K562 (cell line): ENCODE measurements at regions not wholly inside any gene's neighbourhood (a gene's known extent, or its start where the extent isn't known, plus 50 kb on each side); places are given as distances from the start of the nearest gene placed in this dataset.

Experiments used
- LCOR ChIP-seq: sonication (generic); formaldehyde crosslinking; IDR thresholded peaks from 2 replicates; pipeline ENCODE4 v1.8.0; 2022; ENCODE audit warnings: mild to moderate bottlenecking, missing genetic modification reagents
- NCOR1 ChIP-seq: fragments of 450-650 bp; IDR thresholded peaks from 2 replicates; pipeline ENCODE4 v1.6.1; 2016; ENCODE audit warnings: mild to moderate bottlenecking, moderate library complexity
- PHF8 ChIP-seq: fragments of 200-600 bp; sonication (generic); IDR thresholded peaks from 2 replicates; pipeline ENCODE4 v1.6.1; 2012; ENCODE audit warnings: mixed run types, mild to moderate bottlenecking, inconsistent platforms, low read length, moderate library complexity, borderline replicate concordance
- POLR2AphosphoS5 ChIP-seq: IDR thresholded peaks from 2 replicates; pipeline ENCODE4 v1.6.1; 2011; ENCODE audit warnings: mild to moderate bottlenecking, low read depth, low read length, moderate library complexity; ENCODE audit not compliant: control insufficient read depth, insufficient read depth
- PRPF4 ChIP-seq: fragments of 200-400 bp; formaldehyde crosslinking; IDR thresholded peaks from one replicate; pipeline ENCODE4 v1.6.1; 2017; ENCODE audit warnings: low read length, low read depth, mild to moderate bottlenecking; ENCODE audit not compliant: insufficient read depth, poor library complexity, severe bottlenecking
- TARDBP ChIP-seq: fragments of 450-650 bp; IDR thresholded peaks from 2 replicates; pipeline ENCODE4 v1.6.1; 2016
- TF ChIP-seq, protein P1 (sequence below), 2 experiments: IDR thresholded peaks; 2 replicates each; pipeline ENCODE4 v1.6.1; 2012; ENCODE audit warnings: improper control_type of control experiment in 2 of 2, low read depth in 2 of 2, low read length in 2 of 2, borderline replicate concordance in 1 of 2
- TF ChIP-seq, protein P2 (sequence below): fragments of 250-450 bp; sonication (Bioruptor Pico); IDR thresholded peaks from 2 replicates; pipeline ENCODE4 v1.4.0; 2020; ENCODE audit warnings: borderline replicate concordance
- TF ChIP-seq, protein P3 (sequence below), 3 experiments: IDR thresholded peaks in 2 of 3; conservative IDR thresholded peaks in 1 of 3; 2 replicates each; pipeline ENCODE4 v1.5.1; 2011 to 2012; ENCODE audit warnings: low read length in 3 of 3, mild to moderate bottlenecking in 3 of 3, control low read depth in 2 of 3, improper control_type of control experiment in 1 of 3, inconsistent platforms in 1 of 3, low read depth in 1 of 3, mixed read lengths in 1 of 3, moderate library complexity in 1 of 3; ENCODE audit not compliant: insufficient read depth in 2 of 3

DNA sequence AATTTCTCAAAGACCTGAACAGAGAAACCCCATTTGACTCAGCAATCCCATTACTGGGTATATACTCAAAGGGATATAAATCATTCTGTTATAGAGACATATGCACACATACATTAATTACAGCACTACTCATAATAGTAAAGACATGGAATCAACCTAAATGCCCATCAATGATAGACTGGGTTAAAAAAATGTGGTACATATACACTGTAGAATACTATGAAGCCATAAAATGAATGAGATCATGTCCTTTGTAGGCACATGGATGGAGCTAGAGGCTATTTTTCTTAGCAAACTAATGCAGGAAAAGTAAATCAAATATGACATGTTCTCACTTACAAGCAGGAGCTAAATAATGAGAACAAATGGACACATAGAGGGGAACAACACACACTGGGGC, 303.8 kb downstream of the BTG1 start:
- TF ChIP-seq PRPF4 (no peak), NCOR1 (no peak), TARDBP (no peak), LCOR (CRISPR knock-in tag) (no peak), POLR2AphosphoS5 (no peak), PHF8 (no peak)
- TF ChIP-seq, protein P1, sequence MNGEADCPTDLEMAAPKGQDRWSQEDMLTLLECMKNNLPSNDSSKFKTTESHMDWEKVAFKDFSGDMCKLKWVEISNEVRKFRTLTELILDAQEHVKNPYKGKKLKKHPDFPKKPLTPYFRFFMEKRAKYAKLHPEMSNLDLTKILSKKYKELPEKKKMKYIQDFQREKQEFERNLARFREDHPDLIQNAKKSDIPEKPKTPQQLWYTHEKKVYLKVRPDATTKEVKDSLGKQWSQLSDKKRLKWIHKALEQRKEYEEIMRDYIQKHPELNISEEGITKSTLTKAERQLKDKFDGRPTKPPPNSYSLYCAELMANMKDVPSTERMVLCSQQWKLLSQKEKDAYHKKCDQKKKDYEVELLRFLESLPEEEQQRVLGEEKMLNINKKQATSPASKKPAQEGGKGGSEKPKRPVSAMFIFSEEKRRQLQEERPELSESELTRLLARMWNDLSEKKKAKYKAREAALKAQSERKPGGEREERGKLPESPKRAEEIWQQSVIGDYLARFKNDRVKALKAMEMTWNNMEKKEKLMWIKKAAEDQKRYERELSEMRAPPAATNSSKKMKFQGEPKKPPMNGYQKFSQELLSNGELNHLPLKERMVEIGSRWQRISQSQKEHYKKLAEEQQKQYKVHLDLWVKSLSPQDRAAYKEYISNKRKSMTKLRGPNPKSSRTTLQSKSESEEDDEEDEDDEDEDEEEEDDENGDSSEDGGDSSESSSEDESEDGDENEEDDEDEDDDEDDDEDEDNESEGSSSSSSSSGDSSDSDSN (IDR thresholded peaks at IDR 0.05; ENCODE audit: borderline replicate concordance in 1 of 2, low read depth in 2 of 2, low read length in 2 of 2) = no peak
- TF ChIP-seq, protein P2, sequence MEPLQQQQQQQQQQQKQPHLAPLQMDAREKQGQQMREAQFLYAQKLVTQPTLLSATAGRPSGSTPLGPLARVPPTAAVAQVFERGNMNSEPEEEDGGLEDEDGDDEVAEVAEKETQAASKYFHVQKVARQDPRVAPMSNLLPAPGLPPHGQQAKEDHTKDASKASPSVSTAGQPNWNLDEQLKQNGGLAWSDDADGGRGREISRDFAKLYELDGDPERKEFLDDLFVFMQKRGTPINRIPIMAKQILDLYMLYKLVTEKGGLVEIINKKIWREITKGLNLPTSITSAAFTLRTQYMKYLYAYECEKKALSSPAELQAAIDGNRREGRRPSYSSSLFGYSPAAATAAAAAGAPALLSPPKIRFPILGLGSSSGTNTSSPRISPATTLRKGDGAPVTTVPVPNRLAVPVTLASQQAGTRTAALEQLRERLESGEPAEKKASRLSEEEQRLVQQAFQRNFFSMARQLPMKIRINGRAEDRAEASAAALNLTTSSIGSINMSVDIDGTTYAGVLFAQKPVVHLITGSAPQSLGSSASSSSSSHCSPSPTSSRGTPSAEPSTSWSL (CRISPR knock-in tag) = no peak
- TF ChIP-seq, protein P3, sequence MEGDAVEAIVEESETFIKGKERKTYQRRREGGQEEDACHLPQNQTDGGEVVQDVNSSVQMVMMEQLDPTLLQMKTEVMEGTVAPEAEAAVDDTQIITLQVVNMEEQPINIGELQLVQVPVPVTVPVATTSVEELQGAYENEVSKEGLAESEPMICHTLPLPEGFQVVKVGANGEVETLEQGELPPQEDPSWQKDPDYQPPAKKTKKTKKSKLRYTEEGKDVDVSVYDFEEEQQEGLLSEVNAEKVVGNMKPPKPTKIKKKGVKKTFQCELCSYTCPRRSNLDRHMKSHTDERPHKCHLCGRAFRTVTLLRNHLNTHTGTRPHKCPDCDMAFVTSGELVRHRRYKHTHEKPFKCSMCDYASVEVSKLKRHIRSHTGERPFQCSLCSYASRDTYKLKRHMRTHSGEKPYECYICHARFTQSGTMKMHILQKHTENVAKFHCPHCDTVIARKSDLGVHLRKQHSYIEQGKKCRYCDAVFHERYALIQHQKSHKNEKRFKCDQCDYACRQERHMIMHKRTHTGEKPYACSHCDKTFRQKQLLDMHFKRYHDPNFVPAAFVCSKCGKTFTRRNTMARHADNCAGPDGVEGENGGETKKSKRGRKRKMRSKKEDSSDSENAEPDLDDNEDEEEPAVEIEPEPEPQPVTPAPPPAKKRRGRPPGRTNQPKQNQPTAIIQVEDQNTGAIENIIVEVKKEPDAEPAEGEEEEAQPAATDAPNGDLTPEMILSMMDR (IDR thresholded peaks at IDR 0.05 in 2 of 3, conservative IDR thresholded peaks at IDR 0.05 in 1 of 3; ENCODE audit: insufficient read depth in 2 of 3, low read depth in 1 of 3, low read length in 3 of 3) = no peak
